Trophoblast cell (in vitro differentiated cells and primary cell): ENCODE measurements at regions not wholly inside any gene's neighbourhood (a gene's known extent, or its start where the extent isn't known, plus 50 kb on each side); places are given as distances from the start of the nearest gene placed in this dataset.

Experiments used
- DNase-seq, 2 donors: peaks; one replicate each; pipeline ENCODE4 v3.0.0-alpha.2; 2016
- H2AFZ ChIP-seq: 2 replicates; pipeline ENCODE4 v1.6.1; 2013; ENCODE audit warnings: low read length, moderate library complexity, mild to moderate bottlenecking; ENCODE audit not compliant: insufficient read depth, poor library complexity
- H2AK5ac ChIP-seq: 2 replicates; pipeline ENCODE4 v1.6.1; 2013; ENCODE audit warnings: mild to moderate bottlenecking, low read length
- H2BK120ac ChIP-seq: 2 replicates; pipeline ENCODE4 v1.6.1; 2013; ENCODE audit warnings: low read length, mild to moderate bottlenecking, moderate library complexity; ENCODE audit not compliant: insufficient read depth, poor library complexity
- H2BK12ac ChIP-seq: 2 replicates; pipeline ENCODE4 v1.6.1; 2013; ENCODE audit warnings: mild to moderate bottlenecking, low read length, moderate library complexity
- H2BK5ac ChIP-seq: 2 replicates; pipeline ENCODE4 v1.6.1; 2013; ENCODE audit warnings: low read length, low read depth, moderate library complexity, mild to moderate bottlenecking; ENCODE audit not compliant: poor library complexity
- H3K14ac ChIP-seq: 2 replicates; pipeline ENCODE4 v1.6.1; 2013; ENCODE audit warnings: mild to moderate bottlenecking, low read length
- H3K18ac ChIP-seq: 2 replicates; pipeline ENCODE4 v1.6.1; 2013; ENCODE audit warnings: mild to moderate bottlenecking, low read length
- H3K23ac ChIP-seq: 2 replicates; pipeline ENCODE4 v1.6.1; 2013; ENCODE audit warnings: low read length
- H3K27ac ChIP-seq: 2 replicates; pipeline ENCODE4 v1.5.1; 2013; ENCODE audit warnings: low read depth, mild to moderate bottlenecking, inconsistent platforms, low read length, moderate library complexity
- H3K27me3 ChIP-seq: 2 replicates; pipeline ENCODE4 v1.6.1; 2013; ENCODE audit warnings: inconsistent platforms, mild to moderate bottlenecking, low read length, moderate library complexity; ENCODE audit not compliant: insufficient read depth
- H3K36me3 ChIP-seq, 2 experiments: 1 replicate in 1 of 2; 2 replicates in 1 of 2; pipeline ENCODE4 v1.6.1; 2013; ENCODE audit warnings: low read length in 2 of 2, mild to moderate bottlenecking in 2 of 2, moderate library complexity in 1 of 2; ENCODE audit not compliant: insufficient read depth in 2 of 2, control insufficient read depth in 1 of 2
- H3K4ac ChIP-seq: 2 replicates; pipeline ENCODE4 v1.6.1; 2013; ENCODE audit warnings: low read depth, mild to moderate bottlenecking, low read length, moderate library complexity
- H3K4me1 ChIP-seq, 2 experiments: 1 replicate in 1 of 2; 2 replicates in 1 of 2; pipeline ENCODE4 v1.6.1; 2013; ENCODE audit warnings: low read length in 2 of 2, mild to moderate bottlenecking in 2 of 2, moderate library complexity in 1 of 2; ENCODE audit not compliant: insufficient read depth in 2 of 2, control insufficient read depth in 1 of 2
- H3K4me2 ChIP-seq: 2 replicates; pipeline ENCODE4 v1.6.1; 2013; ENCODE audit warnings: inconsistent platforms, mild to moderate bottlenecking, low read length, moderate library complexity
- H3K4me3 ChIP-seq: 2 replicates; pipeline ENCODE4 v1.5.1; 2013; ENCODE audit warnings: mild to moderate bottlenecking, low read depth, low read length, inconsistent platforms
- H3K79me1 ChIP-seq: one replicate; pipeline ENCODE4 v1.6.1; 2013; ENCODE audit warnings: low read length
- H3K79me2 ChIP-seq: 2 replicates; pipeline ENCODE4 v1.6.1; 2013; ENCODE audit warnings: low read length, mild to moderate bottlenecking; ENCODE audit not compliant: control insufficient read depth, insufficient read depth, poor library complexity
- H3K9ac ChIP-seq: 2 replicates; pipeline ENCODE4 v1.6.1; 2013; ENCODE audit warnings: mild to moderate bottlenecking, low read length
- H3K9me3 ChIP-seq: 2 replicates; pipeline ENCODE4 v1.6.1; 2013; ENCODE audit warnings: low read depth, mild to moderate bottlenecking, control low read depth, inconsistent platforms, low read length; ENCODE audit not compliant: insufficient read depth
- H4K12ac ChIP-seq: 2 replicates; pipeline ENCODE4 v1.6.1; 2013; ENCODE audit warnings: low read depth, mild to moderate bottlenecking, low read length, moderate library complexity
- H4K8ac ChIP-seq: 2 replicates; pipeline ENCODE4 v1.6.1; 2013; ENCODE audit warnings: low read depth, mild to moderate bottlenecking, low read length, moderate library complexity
- H4K91ac ChIP-seq: one replicate; pipeline ENCODE4 v1.6.1; 2013; ENCODE audit warnings: low read depth, mild to moderate bottlenecking, low read length, moderate library complexity
- WGBS: extraction: QIAGEN DNeasy Blood & Tissue Kit; methylation state at CpG from one replicate; pipeline ENCODE4 v1.1.7; 2013; ENCODE audit warnings: missing lambda C conversion rate; ENCODE audit not compliant: insufficient read length, insufficient coverage; ENCODE audit errors: extremely low coverage; 5-methylcytosine and 5-hydroxymethylcytosine counted together

GRCh38 chr14:101367421-101368261 is 193.7 kb upstream of the DIO3 start:
- peaks cover 38% of the 10 kb centered on the region for H3K79me1 ChIP-seq
- peak overlapping the region; percentile 11 for H3K18ac ChIP-seq
- peak overlapping the region; percentile 78 for H2BK12ac ChIP-seq
- H3K9ac ChIP-seq, result no peak overlapping the region
- H2AK5ac ChIP-seq, result peak overlapping the region; percentile 45
- no peaks in the 10 kb centered on the region for H3K36me3 ChIP-seq
- H3K14ac ChIP-seq, result peak overlapping the region; percentile 32
- H4K91ac ChIP-seq, result peak overlapping the region; percentile 42
- H4K8ac ChIP-seq, result no peak overlapping the region
- peaks cover 2% of the 10 kb centered on the region for H3K79me2 ChIP-seq
- H3K4me2 ChIP-seq, result no peak overlapping the region
- peak overlapping the region; percentile 4 for H2AFZ ChIP-seq
- H2BK5ac ChIP-seq, result no peak overlapping the region
- peak overlapping the region; percentile 52 for H2BK120ac ChIP-seq
- DNase-seq, result no peak
- H3K9me3 ChIP-seq, result no peaks in the 10 kb centered on the region
- no CpG with 5 or more reads among the region's 23 CpGs for WGBS
- no peak overlapping the region for H3K23ac ChIP-seq
- H3K4me1 ChIP-seq, result peaks cover 29 to 34% of the 10 kb centered on the region in 2 experiments
- H3K4ac ChIP-seq, result no peak overlapping the region
- no peak overlapping the region for H3K27ac ChIP-seq
- no peak overlapping the region for H4K12ac ChIP-seq
- H3K27me3 ChIP-seq, result no peaks in the 10 kb centered on the region
- H3K4me3 ChIP-seq, result no peak overlapping the region

GRCh38 chr14:101368629-101369028 is 192.7 kb upstream of the DIO3 start:
- Histone ChIP-seq H3K79me1 (peaks cover 46% of the 10 kb centered on the region), H2BK5ac (no peak overlapping the region), H4K91ac (no peak overlapping the region), H3K4ac (no peak overlapping the region), H2BK120ac (no peak overlapping the region), H3K9me3 (peaks cover under 1% of the 10 kb centered on the region), H4K8ac (no peak overlapping the region), H3K27me3 (no peaks in the 10 kb centered on the region), H3K4me3 (no peak overlapping the region), H3K27ac (no peak overlapping the region), H3K4me2 (no peak overlapping the region), H2BK12ac (no peak overlapping the region), H3K9ac (no peak overlapping the region), H3K23ac (no peak overlapping the region), H2AK5ac (peak overlapping the region; percentile 44), H3K79me2 (peaks cover 2% of the 10 kb centered on the region), H3K36me3 (no peaks in the 10 kb centered on the region), H3K14ac (peak overlapping the region; percentile 27), H3K4me1 (peaks cover 36 to 43% of the 10 kb centered on the region in 2 experiments), H4K12ac (no peak overlapping the region), H3K18ac (no peak overlapping the region), H2AFZ (no peak overlapping the region)
- DNase-seq, result no peak
- no CpG with 5 or more reads among the region's 6 CpGs for WGBS

GRCh38 chr14:101369194-101369915 is 191.9 kb upstream of the DIO3 start:
- Histone ChIP-seq H4K91ac (no peak overlapping the region), H3K79me2 (peaks cover 2% of the 10 kb centered on the region), H3K14ac (no peak overlapping the region), H3K4me3 (no peak overlapping the region), H3K36me3 (no peaks in the 10 kb centered on the region), H2BK12ac (peak overlapping the region; percentile 12), H3K79me1 (peaks cover 45% of the 10 kb centered on the region), H3K9ac (no peak overlapping the region), H3K27me3 (no peaks in the 10 kb centered on the region), H3K23ac (no peak overlapping the region), H3K4ac (no peak overlapping the region), H3K4me1 (peaks cover 35 to 43% of the 10 kb centered on the region in 2 experiments), H3K18ac (no peak overlapping the region), H3K9me3 (peaks cover 5% of the 10 kb centered on the region), H2AK5ac (no peak overlapping the region), H4K8ac (no peak overlapping the region), H4K12ac (no peak overlapping the region), H3K4me2 (no peak overlapping the region), H2BK5ac (no peak overlapping the region), H2BK120ac (no peak overlapping the region), H2AFZ (no peak overlapping the region), H3K27ac (no peak overlapping the region)
- no CpG with 5 or more reads among the region's 17 CpGs for WGBS
- DNase-seq, result no peak

GRCh38 chr14:101369916-101370592 is 191.2 kb upstream of the DIO3 start:
- H4K91ac ChIP-seq, result peak overlapping the region; percentile 92
- peaks cover 33 to 38% of the 10 kb centered on the region in 2 experiments for H3K4me1 ChIP-seq
- no CpG with 5 or more reads among the region's 19 CpGs for WGBS
- peak overlapping the region; percentile 20 for H3K14ac ChIP-seq
- no peaks in the 10 kb centered on the region for H3K36me3 ChIP-seq
- no peaks in the 10 kb centered on the region for H3K27me3 ChIP-seq
- peaks cover 39% of the 10 kb centered on the region for H3K79me1 ChIP-seq
- no peak for DNase-seq
- peak overlapping the region; percentile 14 for H3K18ac ChIP-seq
- H3K4me2 ChIP-seq, result no peak overlapping the region
- H3K23ac ChIP-seq, result no peak overlapping the region
- no peak overlapping the region for H3K27ac ChIP-seq
- H3K79me2 ChIP-seq, result peaks cover 2% of the 10 kb centered on the region
- no peak overlapping the region for H3K9ac ChIP-seq
- H3K4ac ChIP-seq, result no peak overlapping the region
- H2BK12ac ChIP-seq, result peak overlapping the region; percentile 41
- no peak overlapping the region for H3K4me3 ChIP-seq
- peaks cover 6% of the 10 kb centered on the region for H3K9me3 ChIP-seq
- H2BK5ac ChIP-seq, result no peak overlapping the region
- peak overlapping the region; percentile 18 for H2BK120ac ChIP-seq
- no peak overlapping the region for H4K12ac ChIP-seq
- H4K8ac ChIP-seq, result no peak overlapping the region
- H2AFZ ChIP-seq, result no peak overlapping the region
- peak overlapping the region; percentile 34 for H2AK5ac ChIP-seq
